ENCODE measurements at regions not wholly inside any gene's neighbourhood (a gene's known extent, or its start where the extent isn't known, plus 50 kb on each side); places are given as distances from the start of the nearest gene placed in this dataset.

- in situ Hi-C loops (cut with HindIII; ENCODE audit: low sequenced_read_pairs), result no loop called here
Measured at GRCh38 chr14:71586131-71586897, 345.9 kb upstream of the RGS6 start.

GRCh38 chr14:71588028-71588427 is 344.2 kb upstream of the RGS6 start:
- in situ Hi-C loops (cut with HindIII; ENCODE audit: low sequenced_read_pairs), result no loop called here

GRCh38 chr14:71588576-71589215 is 343.5 kb upstream of the RGS6 start:
- in situ Hi-C loops (cut with HindIII; ENCODE audit: low sequenced_read_pairs), result no loop called here

- in situ Hi-C loops (cut with HindIII; ENCODE audit: low sequenced_read_pairs), result no loop called here
Measured at GRCh38 chr14:71589609-71590008, 342.6 kb upstream of the RGS6 start.

- in situ Hi-C loops (cut with HindIII; ENCODE audit: low sequenced_read_pairs), result no loop called here
Measured at GRCh38 chr14:71590131-71590530, 342.1 kb upstream of the RGS6 start.

GRCh38 chr14:71591231-71591630 is 341.0 kb upstream of the RGS6 start:
- in situ Hi-C loops (cut with HindIII; ENCODE audit: low sequenced_read_pairs), result no loop called here

- in situ Hi-C loops (cut with HindIII; ENCODE audit: low sequenced_read_pairs), result no loop called here
Measured at GRCh38 chr14:71591929-71592328, 340.3 kb upstream of the RGS6 start.

- in situ Hi-C loops (cut with HindIII; ENCODE audit: low sequenced_read_pairs), result no loop called here
Measured at GRCh38 chr14:71592361-71592760, 339.9 kb upstream of the RGS6 start.

GRCh38 chr14:71593966-71594365 is 338.3 kb upstream of the RGS6 start:
- in situ Hi-C loops (cut with HindIII; ENCODE audit: low sequenced_read_pairs), result no loop called here

GRCh38 chr14:71594821-71595220 is 337.4 kb upstream of the RGS6 start:
- in situ Hi-C loops (cut with HindIII; ENCODE audit: low sequenced_read_pairs), result no loop called here

- in situ Hi-C loops (cut with HindIII; ENCODE audit: low sequenced_read_pairs), result no loop called here
Measured at GRCh38 chr14:71595441-71595840, 336.8 kb upstream of the RGS6 start.

GRCh38 chr14:71597287-71597920 is 334.8 kb upstream of the RGS6 start:
- in situ Hi-C loops (cut with HindIII; ENCODE audit: low sequenced_read_pairs), result no loop called here

- in situ Hi-C loops (cut with HindIII; ENCODE audit: low sequenced_read_pairs), result no loop called here
Measured at GRCh38 chr14:71597955-71598660, 334.1 kb upstream of the RGS6 start.

GRCh38 chr14:71600309-71600708 is 331.9 kb upstream of the RGS6 start:
- in situ Hi-C loops (cut with HindIII; ENCODE audit: low sequenced_read_pairs), result no loop called here

- in situ Hi-C loops (cut with HindIII; ENCODE audit: low sequenced_read_pairs), result no loop called here
Measured at GRCh38 chr14:71602524-71602923, 329.7 kb upstream of the RGS6 start.

- in situ Hi-C loops (cut with HindIII; ENCODE audit: low sequenced_read_pairs), result no loop called here
Measured at GRCh38 chr14:71604231-71604630, 328.0 kb upstream of the RGS6 start.

- in situ Hi-C loops (cut with HindIII; ENCODE audit: low sequenced_read_pairs), result no loop called here
Measured at GRCh38 chr14:71606064-71606463, 326.2 kb upstream of the RGS6 start.

- in situ Hi-C loops (cut with HindIII; ENCODE audit: low sequenced_read_pairs), result no loop called here
Measured at GRCh38 chr14:71606575-71606974, 325.7 kb upstream of the RGS6 start.

GRCh38 chr14:71607056-71607455 is 325.2 kb upstream of the RGS6 start:
- in situ Hi-C loops (cut with HindIII; ENCODE audit: low sequenced_read_pairs), result no loop called here

- in situ Hi-C loops (cut with HindIII; ENCODE audit: low sequenced_read_pairs), result no loop called here
Measured at GRCh38 chr14:71610149-71610548, 322.1 kb upstream of the RGS6 start.

GRCh38 chr14:71610797-71611196 is 321.4 kb upstream of the RGS6 start:
- in situ Hi-C loops (cut with HindIII; ENCODE audit: low sequenced_read_pairs), result no loop called here
